Astrocyte (in vitro differentiated cells and primary cell): ENCODE measurements at regions not wholly inside any gene's neighbourhood (a gene's known extent, or its start where the extent isn't known, plus 50 kb on each side); places are given as distances from the start of the nearest gene placed in this dataset.

ENCODE experiments used
- DNase-seq: peaks from one replicate; pipeline ENCODE4 v3.0.0-alpha.2; 2010; ENCODE audit warnings: low read depth
- FAIRE-seq: peaks from 2 replicates; lab custom pipeline; 2011; peaks lifted over from hg19 to GRCh38; lab: Jason Lieb, UNC
- H2AFZ ChIP-seq: 2 replicates; pipeline ENCODE4 v1.6.0; 2012; ENCODE audit warnings: low read depth, low read length, inconsistent platforms
- H3K27ac ChIP-seq: 2 replicates; pipeline ENCODE4 v1.5.1; 2011; ENCODE audit warnings: low read depth, low read length, inconsistent platforms
- H3K27me3 ChIP-seq: 2 replicates; pipeline ENCODE4 v1.6.0; 2011; ENCODE audit warnings: low read length, inconsistent platforms; ENCODE audit not compliant: insufficient read depth
- H3K36me3 ChIP-seq: 2 replicates; pipeline ENCODE4 v1.5.1; 2011; ENCODE audit warnings: low read length, inconsistent platforms; ENCODE audit not compliant: insufficient read depth
- H3K4me1 ChIP-seq: 2 replicates; pipeline ENCODE4 v1.5.1; 2011; ENCODE audit warnings: low read length, inconsistent platforms; ENCODE audit not compliant: insufficient read depth
- H3K4me2 ChIP-seq: 2 replicates; pipeline ENCODE4 v1.6.0; 2012; ENCODE audit warnings: low read length, inconsistent platforms
- H3K4me3 ChIP-seq: 2 replicates; pipeline ENCODE4 v1.5.1; 2011; ENCODE audit warnings: low read depth, mild to moderate bottlenecking, low read length, inconsistent platforms; ENCODE audit not compliant: insufficient read depth
- H3K79me2 ChIP-seq: 2 replicates; pipeline ENCODE4 v1.6.0; 2012; ENCODE audit warnings: mild to moderate bottlenecking, low read length, inconsistent platforms; ENCODE audit not compliant: insufficient read depth
- H3K9ac ChIP-seq: 2 replicates; pipeline ENCODE4 v1.6.0; 2012; ENCODE audit warnings: mild to moderate bottlenecking, low read length, inconsistent platforms
- H3K9me3 ChIP-seq: 2 replicates; pipeline ENCODE4 v1.5.1; 2012; ENCODE audit warnings: low read depth, mild to moderate bottlenecking, low read length, inconsistent platforms; ENCODE audit not compliant: insufficient read depth
- H4K20me1 ChIP-seq: 2 replicates; pipeline ENCODE4 v1.6.0; 2012; ENCODE audit warnings: low read length, inconsistent platforms; ENCODE audit not compliant: insufficient read depth
- H3K27ac Mint-ChIP-seq: one replicate; pipeline ENCODE4 v1.8.0; 2021; ENCODE audit warnings: mild to moderate bottlenecking, mixed read lengths; ENCODE audit not compliant: unreplicated experiment
- H3K27me3 Mint-ChIP-seq: one replicate; pipeline ENCODE4 v1.8.0; 2021; ENCODE audit warnings: low read depth, mixed read lengths; ENCODE audit not compliant: unreplicated experiment
- H3K36me3 Mint-ChIP-seq: one replicate; pipeline ENCODE4 v1.8.0; 2021; ENCODE audit warnings: low read depth, mixed read lengths; ENCODE audit not compliant: unreplicated experiment
- H3K4me1 Mint-ChIP-seq: one replicate; pipeline ENCODE4 v1.8.0; 2021; ENCODE audit warnings: low read depth, mixed read lengths; ENCODE audit not compliant: unreplicated experiment
- H3K4me3 Mint-ChIP-seq: one replicate; pipeline ENCODE4 v1.8.0; 2021; ENCODE audit warnings: mild to moderate bottlenecking, moderate library complexity, mixed read lengths; ENCODE audit not compliant: unreplicated experiment
- H3K9me3 Mint-ChIP-seq: one replicate; pipeline ENCODE4 v1.8.0; 2021; ENCODE audit warnings: mild to moderate bottlenecking, mixed read lengths; ENCODE audit not compliant: unreplicated experiment
- EZH2 ChIP-seq: IDR thresholded peaks from 2 replicates; pipeline ENCODE4 v1.6.1; 2012; ENCODE audit warnings: mild to moderate bottlenecking, low read length, inconsistent platforms; ENCODE audit not compliant: insufficient read depth
- TF ChIP-seq, protein P1 (sequence below): IDR thresholded peaks from 2 replicates; pipeline ENCODE4 v1.5.1; 2011; ENCODE audit warnings: low read depth, mild to moderate bottlenecking, inconsistent platforms, low read length, moderate library complexity; ENCODE audit not compliant: insufficient read depth

DNA sequence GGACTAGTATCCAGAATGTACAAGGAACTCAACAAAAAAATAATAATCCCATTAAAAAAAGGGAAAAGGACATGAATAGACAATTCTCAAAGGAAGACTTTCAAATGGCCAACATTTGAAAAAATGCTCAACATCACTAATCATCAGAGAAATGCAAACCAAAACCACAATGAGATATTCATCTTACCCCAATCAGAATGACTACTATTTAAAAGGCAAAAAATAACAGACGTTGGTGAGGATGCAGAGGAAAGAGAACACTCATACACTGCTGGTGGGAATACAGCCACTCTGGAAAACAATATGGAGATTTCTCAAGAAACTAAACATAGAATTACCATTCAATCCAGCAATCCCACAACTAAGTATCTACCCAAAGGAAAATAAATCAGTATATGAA lies 133.1 kb downstream of the KDR start:
- peak; percentile 12 for DNase-seq
- H3K79me2 ChIP-seq, result no peaks in the 10 kb centered on the region
- FAIRE-seq, result no peak
- no peaks in the 10 kb centered on the region for H3K36me3 ChIP-seq
- no peak overlapping the region for H2AFZ ChIP-seq
- no peaks in the 10 kb centered on the region for H3K27me3 Mint-ChIP-seq
- H3K27ac Mint-ChIP-seq, result no peak overlapping the region
- H3K27me3 ChIP-seq, result no peaks in the 10 kb centered on the region
- no peaks in the 10 kb centered on the region for H3K9me3 ChIP-seq
- no peaks in the 10 kb centered on the region for H4K20me1 ChIP-seq
- H3K27ac ChIP-seq, result no peak overlapping the region
- H3K36me3 Mint-ChIP-seq, result peaks cover 1% of the 10 kb centered on the region
- H3K9me3 Mint-ChIP-seq, result peaks cover 19% of the 10 kb centered on the region
- no peaks in the 10 kb centered on the region for H3K4me1 ChIP-seq
- H3K4me2 ChIP-seq, result no peak overlapping the region
- H3K4me3 ChIP-seq, result no peak overlapping the region
- no peaks in the 10 kb centered on the region for H3K4me1 Mint-ChIP-seq
- H3K4me3 Mint-ChIP-seq, result no peak overlapping the region
- no peak overlapping the region for H3K9ac ChIP-seq
- TF ChIP-seq, protein P1, sequence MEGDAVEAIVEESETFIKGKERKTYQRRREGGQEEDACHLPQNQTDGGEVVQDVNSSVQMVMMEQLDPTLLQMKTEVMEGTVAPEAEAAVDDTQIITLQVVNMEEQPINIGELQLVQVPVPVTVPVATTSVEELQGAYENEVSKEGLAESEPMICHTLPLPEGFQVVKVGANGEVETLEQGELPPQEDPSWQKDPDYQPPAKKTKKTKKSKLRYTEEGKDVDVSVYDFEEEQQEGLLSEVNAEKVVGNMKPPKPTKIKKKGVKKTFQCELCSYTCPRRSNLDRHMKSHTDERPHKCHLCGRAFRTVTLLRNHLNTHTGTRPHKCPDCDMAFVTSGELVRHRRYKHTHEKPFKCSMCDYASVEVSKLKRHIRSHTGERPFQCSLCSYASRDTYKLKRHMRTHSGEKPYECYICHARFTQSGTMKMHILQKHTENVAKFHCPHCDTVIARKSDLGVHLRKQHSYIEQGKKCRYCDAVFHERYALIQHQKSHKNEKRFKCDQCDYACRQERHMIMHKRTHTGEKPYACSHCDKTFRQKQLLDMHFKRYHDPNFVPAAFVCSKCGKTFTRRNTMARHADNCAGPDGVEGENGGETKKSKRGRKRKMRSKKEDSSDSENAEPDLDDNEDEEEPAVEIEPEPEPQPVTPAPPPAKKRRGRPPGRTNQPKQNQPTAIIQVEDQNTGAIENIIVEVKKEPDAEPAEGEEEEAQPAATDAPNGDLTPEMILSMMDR, result no peak
- TF ChIP-seq EZH2, result no peak

DNA sequence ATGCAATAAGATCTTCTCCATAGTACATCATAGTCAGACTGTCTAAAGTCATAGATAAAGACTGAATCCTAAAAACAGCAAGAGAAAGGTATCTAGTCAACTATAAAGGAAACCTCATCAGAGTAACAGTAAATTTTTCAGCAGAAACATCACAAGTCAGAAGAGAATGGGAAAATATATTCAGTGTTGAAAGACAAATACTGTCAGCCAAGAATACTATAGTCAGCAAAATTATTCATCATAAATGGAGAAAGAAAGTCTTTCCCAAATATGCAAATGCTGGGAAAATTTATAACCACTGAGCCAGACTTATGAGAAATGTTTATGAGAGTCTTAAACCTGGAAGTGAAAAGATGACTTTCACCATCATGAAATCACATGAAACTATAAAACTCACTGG lies 136.7 kb downstream of the KDR start:
- peaks cover 18% of the 10 kb centered on the region for H3K9me3 Mint-ChIP-seq
- H3K4me3 Mint-ChIP-seq, result no peak overlapping the region
- no peaks in the 10 kb centered on the region for H3K27me3 Mint-ChIP-seq

DNA sequence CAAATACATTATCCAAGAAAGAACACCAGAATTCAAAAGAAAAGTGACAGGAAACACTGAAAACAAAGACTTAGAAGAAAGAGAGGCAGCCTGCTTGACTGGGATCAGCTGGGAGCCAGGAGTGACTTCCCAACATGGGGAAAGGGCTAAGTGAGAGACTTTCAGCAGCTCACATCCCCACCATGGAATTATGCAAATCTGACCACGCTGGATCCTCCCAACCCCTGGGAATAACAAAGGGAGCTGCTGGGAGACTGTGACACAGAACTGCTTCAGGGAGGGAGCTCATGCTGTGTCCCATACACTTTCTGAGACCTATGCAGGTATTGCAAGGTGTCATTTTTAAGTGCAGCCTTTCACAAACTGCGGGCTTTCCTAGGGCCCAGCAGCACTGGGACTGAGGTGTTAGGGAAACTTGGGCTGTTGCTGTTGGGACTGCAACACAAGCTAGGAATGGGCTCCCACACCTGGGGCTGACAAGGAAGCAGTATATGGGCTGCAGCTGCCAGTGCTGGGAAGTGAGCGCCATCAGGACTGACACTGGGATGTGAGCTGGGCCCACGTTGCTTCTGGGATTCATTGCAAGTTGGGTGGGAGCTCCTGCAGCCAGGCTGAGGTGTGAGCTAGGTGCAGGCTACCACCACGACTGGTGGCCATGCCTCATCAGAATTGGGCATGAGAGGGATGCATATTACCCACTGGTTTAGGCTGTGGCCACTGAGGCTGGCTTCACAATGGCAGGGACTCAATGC lies 139.1 kb downstream of the KDR start:
- H3K27me3 ChIP-seq, result no peaks in the 10 kb centered on the region
- H3K9ac ChIP-seq, result no peak overlapping the region
- peaks cover 16% of the 10 kb centered on the region for H3K9me3 Mint-ChIP-seq
- no peaks in the 10 kb centered on the region for H3K4me1 Mint-ChIP-seq
- H3K36me3 ChIP-seq, result no peaks in the 10 kb centered on the region
- H3K4me2 ChIP-seq, result no peak overlapping the region
- TF ChIP-seq, protein P1, result no peak
- no peak for TF ChIP-seq EZH2
- no peak overlapping the region for H2AFZ ChIP-seq
- no peaks in the 10 kb centered on the region for H3K27me3 Mint-ChIP-seq
- H3K36me3 Mint-ChIP-seq, result peaks cover 3% of the 10 kb centered on the region
- H3K4me1 ChIP-seq, result no peaks in the 10 kb centered on the region
- no peaks in the 10 kb centered on the region for H4K20me1 ChIP-seq
- H3K79me2 ChIP-seq, result no peaks in the 10 kb centered on the region
- no peak for DNase-seq
- H3K4me3 ChIP-seq, result no peak overlapping the region
- no peak overlapping the region for H3K27ac Mint-ChIP-seq
- FAIRE-seq, result no peak
- no peak overlapping the region for H3K27ac ChIP-seq
- H3K9me3 ChIP-seq, result no peaks in the 10 kb centered on the region
- H3K4me3 Mint-ChIP-seq, result no peak overlapping the region

More for the DNA sequence above, 136.7 kb downstream of the KDR start:
- no peaks in the 10 kb centered on the region for H3K9me3 ChIP-seq
- H3K4me1 ChIP-seq, result no peaks in the 10 kb centered on the region
- H2AFZ ChIP-seq, result no peak overlapping the region
- Mint-ChIP-seq H3K36me3 (peaks cover 3% of the 10 kb centered on the region), H3K27ac (no peak overlapping the region), H3K4me1 (no peaks in the 10 kb centered on the region)
- no peaks in the 10 kb centered on the region for H3K27me3 ChIP-seq
- TF ChIP-seq, protein P1, result no peak
- no peak for TF ChIP-seq EZH2
- no peak for DNase-seq
- no peaks in the 10 kb centered on the region for H4K20me1 ChIP-seq
- no peak overlapping the region for H3K27ac ChIP-seq
- H3K79me2 ChIP-seq, result no peaks in the 10 kb centered on the region
- peak; percentile 5 for FAIRE-seq
- H3K36me3 ChIP-seq, result no peaks in the 10 kb centered on the region
- H3K4me2 ChIP-seq, result no peak overlapping the region
- no peak overlapping the region for H3K4me3 ChIP-seq
- no peak overlapping the region for H3K9ac ChIP-seq
